D721Med (cell line): ENCODE measurements at regions not wholly inside any gene's neighbourhood (a gene's known extent, or its start where the extent isn't known, plus 50 kb on each side); places are given as distances from the start of the nearest gene placed in this dataset.

Experiments
- DNase-seq: peaks from one replicate; pipeline ENCODE4 v3.0.0; 2011; ENCODE audit warnings: low spot score; ENCODE audit not compliant: insufficient read length
- FAIRE-seq: peaks from 2 replicates; lab custom pipeline; 2011; peaks lifted over from hg19 to GRCh38; lab: Jason Lieb, UNC
- CTCF ChIP-seq: IDR thresholded peaks from 2 replicates; pipeline ENCODE4 v1.5.1; 2012; ENCODE audit warnings: mild to moderate bottlenecking, control low read depth; ENCODE audit not compliant: insufficient read depth; ENCODE audit errors: missing control alignments

- DNase-seq (no peak), FAIRE-seq (no peak)
- no peak for TF ChIP-seq CTCF
Observed at GRCh38 chr12:71054551-71054950, 103.2 kb downstream of the TSPAN8 start.

GRCh38 chr12:71046215-71046614 is 111.6 kb downstream of the TSPAN8 start:
- FAIRE-seq (no peak), DNase-seq (no peak)
- TF ChIP-seq CTCF: no peak

- DNase-seq (no peak), FAIRE-seq (no peak)
- TF ChIP-seq CTCF: no peak
Observed at GRCh38 chr12:71045781-71046180, 112.0 kb downstream of the TSPAN8 start.

- DNase-seq (no peak), FAIRE-seq (no peak)
- TF ChIP-seq CTCF: no peak
Observed at GRCh38 chr12:71041476-71041875, 116.3 kb downstream of the TSPAN8 start.

GRCh38 chr12:71038960-71039359 is 118.4 kb upstream of the PTPRR start:
- DNase-seq (no peak), FAIRE-seq (no peak)
- no peak for TF ChIP-seq CTCF

GRCh38 chr12:71036526-71036925 is 116.0 kb upstream of the PTPRR start:
- DNase-seq (no peak), FAIRE-seq (no peak)
- no peak for TF ChIP-seq CTCF

- FAIRE-seq (no peak), DNase-seq (no peak)
- no peak for TF ChIP-seq CTCF
Observed at GRCh38 chr12:71032933-71033332, 112.4 kb upstream of the PTPRR start.
